ENCODE measurements at regions not wholly inside any gene's neighbourhood (a gene's known extent, or its start where the extent isn't known, plus 50 kb on each side); places are given as distances from the start of the nearest gene placed in this dataset.

DNA sequence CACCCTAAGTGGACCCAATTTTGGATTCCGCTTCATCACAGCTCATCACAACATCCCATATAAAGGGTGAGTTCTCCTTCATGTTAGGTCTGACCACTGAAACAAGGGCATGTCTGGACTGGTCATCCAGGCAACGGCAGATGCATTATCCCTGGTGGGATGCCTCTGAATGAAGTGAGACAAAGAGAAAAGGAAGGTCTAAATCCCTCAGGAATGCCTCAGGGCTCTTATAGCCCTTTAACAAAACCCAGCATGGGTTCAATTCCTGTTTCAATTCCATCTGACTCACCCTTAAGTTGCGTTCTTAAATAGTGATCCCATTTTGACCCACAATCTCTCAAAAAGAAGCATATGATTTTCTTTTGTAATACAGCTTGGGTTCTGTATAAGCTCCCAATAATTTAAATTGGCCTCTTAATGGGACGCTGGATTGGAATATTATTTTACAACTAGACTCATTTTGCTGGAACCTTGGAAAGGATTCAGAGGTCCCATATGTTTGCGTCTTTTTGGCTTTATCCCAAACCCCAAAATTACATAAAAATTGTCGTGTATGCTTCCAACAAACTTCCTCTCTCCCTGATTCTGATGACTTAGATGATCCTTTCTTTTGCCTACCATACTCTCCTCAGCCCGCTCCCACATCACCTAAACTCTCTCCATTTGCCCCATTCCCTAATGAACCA lies 287.4 kb upstream of the ZP4 start:
- peak; percentile 44 for DNase-seq (ENCODE audit: insufficient read length, low spot score)

GRCh38 chr1:238177351-238177750 lies 286.6 kb upstream of the ZP4 start:
- FAIRE-seq (no peak), DNase-seq (ENCODE audit: insufficient read length, low spot score) (no peak)

More for the DNA sequence above, 287.4 kb upstream of the ZP4 start:
- FAIRE-seq: no peak

- FAIRE-seq (no peak), DNase-seq (ENCODE audit: insufficient read length, low spot score) (no peak)
Measured at GRCh38 chr1:238176441-238176840, 285.7 kb upstream of the ZP4 start.

DNA sequence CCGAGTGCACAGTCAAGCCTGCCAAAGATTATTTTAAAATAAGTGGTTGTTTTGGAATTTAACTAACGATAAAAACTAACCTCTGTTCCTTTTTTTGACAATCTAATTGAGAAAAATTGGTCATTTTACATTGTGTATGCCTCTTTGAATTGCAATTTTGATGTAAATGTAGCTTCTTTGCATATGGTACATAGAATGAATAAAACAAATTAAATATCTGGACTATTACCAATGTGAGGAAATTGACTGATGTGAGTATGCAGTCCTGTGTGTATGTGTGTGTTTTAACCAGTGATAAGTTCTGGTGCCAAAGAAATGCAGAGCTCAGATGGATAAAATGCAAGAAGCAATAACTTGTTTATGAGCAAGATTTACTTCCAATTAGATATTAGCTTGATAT lies 281.3 kb upstream of the ZP4 start:
- FAIRE-seq: no peak
- DNase-seq (ENCODE audit: insufficient read length, low spot score): no peak

- DNase-seq (ENCODE audit: insufficient read length, low spot score) (no peak), FAIRE-seq (no peak)
Measured at GRCh38 chr1:238161955-238162354, 271.2 kb upstream of the ZP4 start.

GRCh38 chr1:238153939-238154338 lies 263.2 kb upstream of the ZP4 start:
- no peak for FAIRE-seq
- no peak for DNase-seq (ENCODE audit: insufficient read length, low spot score)

DNA sequence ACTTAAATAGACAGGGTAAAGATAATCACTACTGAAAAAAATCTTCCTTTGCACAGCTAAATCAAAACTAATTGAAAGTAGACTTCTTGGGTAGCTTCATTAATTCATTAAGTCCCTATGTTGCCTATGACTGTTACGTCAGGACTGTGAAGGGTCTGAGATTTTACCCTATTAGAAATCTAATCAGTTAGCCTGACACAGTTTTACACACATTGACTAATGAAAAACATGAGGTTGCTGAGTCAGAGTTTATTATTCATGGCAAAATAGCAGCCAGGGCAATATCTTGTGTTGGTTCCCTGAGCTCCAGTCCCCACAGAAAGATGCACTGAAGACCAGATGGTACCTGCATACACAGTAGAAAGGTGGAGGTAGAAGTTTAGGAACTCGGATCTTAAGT lies 262.5 kb upstream of the ZP4 start:
- FAIRE-seq: no peak

GRCh38 chr1:238152119-238152518 lies 261.4 kb upstream of the ZP4 start:
- no peak for DNase-seq (ENCODE audit: insufficient read length, low spot score)
- FAIRE-seq: no peak

More for the DNA sequence above, 262.5 kb upstream of the ZP4 start:
- DNase-seq (ENCODE audit: insufficient read length, low spot score): no peak

DNA sequence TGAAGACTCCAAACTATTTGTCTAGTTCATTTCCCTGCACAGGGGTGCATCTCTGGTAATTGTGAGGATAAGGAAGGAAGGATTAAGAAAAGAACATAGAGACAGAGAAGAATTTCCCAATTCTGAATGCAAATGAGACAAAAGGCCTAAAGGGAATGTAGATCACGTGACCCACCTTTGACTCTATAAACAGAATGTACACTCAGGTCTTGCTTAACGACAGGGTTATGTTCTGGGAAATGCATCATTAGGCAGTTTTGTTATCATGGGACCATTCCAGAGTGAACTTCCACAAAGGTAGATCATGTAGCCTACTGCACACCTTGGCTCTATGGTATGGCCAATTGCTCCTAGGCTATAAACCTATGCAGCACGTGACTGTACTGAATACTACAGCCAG lies 252.3 kb upstream of the ZP4 start:
- FAIRE-seq: no peak

DNA sequence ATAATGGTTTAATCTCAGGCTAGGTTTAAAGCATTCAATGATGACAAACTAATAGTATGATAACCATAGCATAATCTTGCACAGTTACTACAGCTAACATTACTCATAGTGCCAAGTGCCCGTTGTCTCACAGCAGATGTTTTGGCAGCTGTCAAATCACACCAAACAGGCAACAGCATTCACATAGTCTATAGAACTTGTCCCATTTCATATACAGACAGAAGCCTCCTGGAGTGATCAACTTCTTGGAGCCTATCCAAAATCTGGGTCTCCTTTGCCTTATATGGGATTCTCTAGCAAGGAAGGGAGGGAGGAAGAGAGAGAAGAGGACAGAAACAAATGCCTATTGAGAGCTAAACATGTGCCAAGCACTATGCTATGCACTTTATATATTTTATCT lies 250.6 kb upstream of the ZP4 start:
- no peak for DNase-seq (ENCODE audit: insufficient read length, low spot score)
- no peak for FAIRE-seq

More for the DNA sequence above, 252.3 kb upstream of the ZP4 start:
- DNase-seq (ENCODE audit: insufficient read length, low spot score): no peak

- FAIRE-seq: no peak
Measured at GRCh38 chr1:238139713-238140112, 249.0 kb upstream of the ZP4 start.

GRCh38 chr1:238138059-238138626 lies 247.4 kb upstream of the ZP4 start:
- DNase-seq (ENCODE audit: insufficient read length, low spot score): no peak
- no peak for FAIRE-seq

More at GRCh38 chr1:238139713-238140112, 249.0 kb upstream of the ZP4 start:
- DNase-seq (ENCODE audit: insufficient read length, low spot score): no peak

GRCh38 chr1:238135708-238136664 lies 245.3 kb upstream of the ZP4 start:
- FAIRE-seq (no peak), DNase-seq (ENCODE audit: insufficient read length, low spot score) (no peak)

DNA sequence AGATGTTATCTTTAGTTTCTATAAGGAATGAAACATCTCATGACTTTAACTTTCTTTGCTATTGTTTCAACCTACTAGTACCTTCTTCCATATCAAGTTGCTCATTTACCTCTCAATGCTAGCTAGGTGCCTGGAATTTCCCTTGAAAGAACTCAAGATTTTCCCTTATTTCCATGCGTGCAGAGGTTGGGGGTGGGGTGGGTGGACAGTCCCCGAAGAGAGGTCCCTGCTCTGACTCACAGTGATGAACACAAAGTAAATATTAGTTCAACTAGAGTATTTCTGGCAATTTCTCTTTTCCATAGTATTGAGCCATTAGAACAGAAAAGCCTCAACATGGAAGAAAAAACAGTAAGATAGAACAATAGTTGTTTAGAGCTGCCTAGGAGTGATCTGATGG lies 239.0 kb upstream of the ZP4 start:
- no peak for FAIRE-seq
- DNase-seq (ENCODE audit: insufficient read length, low spot score): no peak

DNA sequence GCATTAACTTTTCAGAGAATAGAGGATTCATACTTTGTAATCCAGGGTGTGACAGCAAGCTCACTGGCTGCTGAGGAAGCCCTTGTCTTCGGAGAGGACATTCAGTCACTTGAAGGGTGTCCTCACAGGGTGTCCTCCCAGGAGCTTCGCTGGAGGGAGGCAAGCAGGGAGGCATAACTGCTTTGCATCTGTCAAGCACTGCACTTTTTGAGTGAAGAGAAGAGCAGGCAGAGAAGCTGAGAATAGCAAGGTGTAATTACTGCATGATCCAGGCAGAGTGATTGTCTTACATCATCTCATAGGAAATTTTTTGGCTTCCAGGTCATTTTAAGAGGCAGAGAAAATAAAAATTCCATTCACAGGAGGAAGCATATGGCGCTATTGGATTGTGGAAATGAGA lies 232.5 kb upstream of the ZP4 start:
- FAIRE-seq (no peak), DNase-seq (ENCODE audit: insufficient read length, low spot score) (no peak)

DNA sequence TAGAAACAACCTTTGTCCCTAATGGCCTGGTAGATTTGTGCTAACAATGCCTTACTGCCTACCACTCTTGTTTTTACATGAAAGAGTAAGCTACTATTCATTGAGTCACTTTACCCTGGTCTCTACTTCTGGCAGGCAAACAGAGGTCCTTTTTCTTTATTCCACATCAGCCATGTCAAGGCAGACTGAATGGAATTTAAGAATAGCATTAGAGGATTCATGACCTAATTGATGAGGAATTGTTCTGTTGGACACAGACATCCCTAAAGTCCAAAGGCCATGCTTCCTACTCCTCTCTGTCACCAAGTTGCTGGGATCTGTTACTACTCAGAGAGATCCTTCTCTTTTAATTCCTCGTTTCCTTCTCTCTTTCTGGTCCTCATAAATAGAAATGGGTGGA lies 229.1 kb upstream of the ZP4 start:
- FAIRE-seq (no peak), DNase-seq (ENCODE audit: insufficient read length, low spot score) (no peak)

DNA sequence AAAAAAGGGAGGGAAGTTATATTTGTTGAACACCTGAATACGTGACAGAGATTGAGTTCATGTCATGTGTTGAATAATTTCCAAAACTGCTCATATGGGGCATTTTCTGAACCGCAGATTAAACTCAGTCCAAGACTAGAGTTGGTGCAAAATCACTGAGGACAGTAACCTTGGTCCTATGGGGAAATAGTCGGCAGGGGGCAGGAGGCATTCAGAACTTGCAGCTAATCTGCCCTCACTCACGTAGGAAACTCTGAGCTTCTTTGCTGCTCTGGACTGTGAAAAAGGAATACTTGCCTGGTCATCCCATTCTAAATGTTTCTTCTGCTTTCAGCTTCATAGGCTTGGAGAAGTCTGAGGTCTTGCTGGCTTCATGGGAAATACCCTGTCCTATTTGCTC lies 228.3 kb upstream of the ZP4 start:
- FAIRE-seq (no peak), DNase-seq (ENCODE audit: insufficient read length, low spot score) (peak; percentile 18)

DNA sequence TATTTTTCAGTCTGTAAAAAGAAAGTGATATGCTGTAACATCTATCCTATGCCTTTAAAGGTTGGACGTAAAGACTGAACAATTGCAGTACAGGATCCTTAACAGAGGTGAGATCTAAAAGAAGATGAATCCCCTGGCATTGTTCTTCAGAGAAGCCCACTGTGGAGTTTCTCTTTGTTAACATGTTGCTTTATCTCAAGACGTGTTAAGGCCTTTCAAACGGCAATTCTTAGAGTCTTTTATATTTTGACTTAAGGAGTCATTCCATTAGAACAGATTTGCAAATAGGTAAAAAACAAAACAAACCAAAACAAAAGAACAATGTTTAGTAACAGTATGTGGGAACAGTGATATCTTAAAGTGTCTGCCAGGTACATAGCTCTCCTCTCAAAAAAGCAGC lies 225.1 kb upstream of the ZP4 start:
- no peak for DNase-seq (ENCODE audit: insufficient read length, low spot score)
- no peak for FAIRE-seq

- FAIRE-seq (no peak), DNase-seq (ENCODE audit: insufficient read length, low spot score) (no peak)
Measured at GRCh38 chr1:238112952-238113621, 222.4 kb upstream of the ZP4 start.

DNA sequence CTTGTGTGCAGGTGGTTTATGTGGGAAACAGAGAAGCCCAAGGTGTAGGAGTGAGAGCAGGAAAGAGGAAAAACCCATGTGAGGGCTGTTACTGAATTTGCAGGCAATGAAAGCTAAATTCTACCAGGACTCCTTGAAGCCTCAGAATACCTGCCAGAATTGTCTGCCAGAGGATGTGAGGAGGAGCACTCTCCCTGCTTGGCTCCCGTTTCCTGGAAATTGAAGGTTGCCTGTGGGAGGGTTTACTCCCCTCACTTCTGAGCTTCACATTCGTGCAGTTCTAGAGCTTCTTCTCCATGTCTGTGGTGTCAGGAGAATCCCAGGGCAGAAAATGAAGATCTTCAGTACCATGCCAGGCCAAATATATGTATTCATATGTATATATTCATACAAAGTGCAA lies 220.8 kb upstream of the ZP4 start:
- DNase-seq (ENCODE audit: insufficient read length, low spot score) (no peak), FAIRE-seq (no peak)

DNA sequence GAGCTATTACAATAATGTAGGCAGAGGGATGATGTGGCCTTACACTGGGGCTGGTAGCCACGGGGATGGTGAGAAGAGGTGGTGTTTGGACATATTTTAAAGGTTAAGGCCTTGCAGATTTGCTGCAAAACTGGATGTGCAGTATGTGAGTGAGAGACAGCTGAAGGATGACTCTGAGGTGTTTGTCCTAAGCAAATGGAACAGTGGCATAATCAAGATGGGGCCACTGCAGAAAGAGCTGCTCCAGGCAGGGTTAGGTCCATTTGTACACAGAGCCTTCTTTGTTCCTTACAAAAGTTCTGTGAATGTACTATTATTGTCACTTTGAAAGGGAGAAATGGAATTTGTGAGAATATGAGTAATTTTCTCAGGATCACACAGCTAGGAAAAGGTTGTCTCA lies 220.4 kb upstream of the ZP4 start:
- FAIRE-seq (no peak), DNase-seq (ENCODE audit: insufficient read length, low spot score) (no peak)

Measured in HTR-8/SVneo (cell line).